Psoas muscle (tissue), 7 donors: ENCODE measurements at regions not wholly inside any gene's neighbourhood (a gene's known extent, or its start where the extent isn't known, plus 50 kb on each side); places are given as distances from the start of the nearest gene placed in this dataset.

ENCODE experiments used
- ATAC-seq, 4 donors: fragments of 200-7000 bp; cut with Tn5 transposase; one replicate each; pipeline ENCODE4 v1.9.1; 2020; ENCODE audit warnings: moderate library complexity in 3 of 4, mild to moderate bottlenecking in 2 of 4
- DNase-seq, 2 donors: peaks; one replicate each; pipeline ENCODE4 v3.0.0-alpha.2; 2020
- H3K27ac ChIP-seq: fragments of 200-600 bp; one replicate; pipeline ENCODE4 v1.8.0; 2022
- H3K27me3 ChIP-seq, 3 donors: fragments of 200-600 bp in 1 of 3; one replicate each; pipeline versions ENCODE4 v1.6.1 to v1.8.0; 2013 to 2022; ENCODE audit warnings: low read length in 2 of 3, mild to moderate bottlenecking in 2 of 3, moderate library complexity in 1 of 3; ENCODE audit not compliant: insufficient read depth in 3 of 3
- H3K36me3 ChIP-seq, 2 donors: fragments of 200-600 bp in 1 of 2; one replicate each; pipeline versions ENCODE4 v1.6.1 to v1.8.0; 2013 to 2022; ENCODE audit warnings: low read depth in 1 of 2, mild to moderate bottlenecking in 1 of 2, moderate library complexity in 1 of 2; ENCODE audit not compliant: insufficient read depth in 1 of 2
- H3K4me1 ChIP-seq: fragments of 200-600 bp; one replicate; pipeline ENCODE4 v1.8.0; 2022
- H3K4me3 ChIP-seq: fragments of 200-600 bp; one replicate; pipeline ENCODE4 v1.8.0; 2022; ENCODE audit warnings: mild to moderate bottlenecking
- H3K9me3 ChIP-seq: fragments of 200-600 bp; one replicate; pipeline ENCODE4 v1.8.0; 2022
- CTCF ChIP-seq: fragments of 200-600 bp; IDR thresholded peaks from one replicate; pipeline ENCODE4 v1.8.0; 2022; ENCODE audit warnings: antibody characterized with exemption
- WGBS, 3 donors: extraction: QIAGEN DNeasy Blood & Tissue Kit; methylation state at CpG; one replicate each; pipeline versions ENCODE4 v1.1.6 to v1.1.7; 2013; 5-methylcytosine and 5-hydroxymethylcytosine counted together
- intact Hi-C, 2 donors: fragments of 100-400 bp; cut with DNase I; formaldehyde crosslinking; loops; one replicate each; pipeline versions ENCODE4 v1.11.0 to v1.14.2; 2022
- donor health status: healthy with polysubstance abuse.
- donor health status: DM: no; HTN: no; CAD: no; lungs with moderate emphysema.
- donor health status: Bipolar disorder and iron deficiency.
- donor health status: healthy.
- donor health status: DM: yes; HTN: yes; CAD: no.
- donor health status: DM: no; HTN: no; CAD: no.
- donor health status: DM: yes; HTN: yes; CAD: no.

- H3K4me3 ChIP-seq: no peak overlapping the region
- no peaks in the 10 kb centered on the region for H3K36me3 ChIP-seq
- no peak overlapping the region for H3K27ac ChIP-seq
- DNase-seq (no peak), ATAC-seq (no peak)
- TF ChIP-seq CTCF: no peak
- no peaks in the 10 kb centered on the region for H3K4me1 ChIP-seq
- H3K27me3 ChIP-seq: no peaks in the 10 kb centered on the region
- no peaks in the 10 kb centered on the region for H3K9me3 ChIP-seq
- intact Hi-C loops: no loop called here
These were observed 390.4 kb upstream of the SLC35B3 start for GRCh38 chr6:8825726-8826125.

- 66 to 78% (median 71%) methylated on average over 3 of the region's 3 CpGs for WGBS, 3 donors
- Histone ChIP-seq H3K4me1 (no peaks in the 10 kb centered on the region), H3K9me3 (no peaks in the 10 kb centered on the region), H3K4me3 (no peak overlapping the region), H3K27me3 (no peaks in the 10 kb centered on the region), H3K36me3 (no peaks in the 10 kb centered on the region), H3K27ac (no peak overlapping the region)
- ATAC-seq (no peak), DNase-seq (no peak)
- no peak for TF ChIP-seq CTCF
- intact Hi-C loops: no loop called here
These were observed 386.6 kb upstream of the SLC35B3 start for GRCh38 chr6:8821981-8822381.

- Histone ChIP-seq H3K4me1 (no peaks in the 10 kb centered on the region), H3K9me3 (no peaks in the 10 kb centered on the region), H3K4me3 (no peak overlapping the region), H3K27ac (no peak overlapping the region), H3K36me3 (no peaks in the 10 kb centered on the region), H3K27me3 (no peaks in the 10 kb centered on the region)
- no peak for ATAC-seq
- intact Hi-C loops: no loop called here
- no peak for DNase-seq
- no peak for TF ChIP-seq CTCF
These were observed 385.0 kb upstream of the SLC35B3 start for GRCh38 chr6:8820313-8820712.

GRCh38 chr6:8819446-8819845 is 384.1 kb upstream of the SLC35B3 start:
- Histone ChIP-seq H3K4me3 (no peak overlapping the region), H3K27me3 (no peaks in the 10 kb centered on the region), H3K36me3 (no peaks in the 10 kb centered on the region), H3K4me1 (no peaks in the 10 kb centered on the region), H3K9me3 (no peaks in the 10 kb centered on the region), H3K27ac (no peak overlapping the region)
- no peak for TF ChIP-seq CTCF
- WGBS, 3 donors: 84 to 87% (median 86%) methylated on average over 5 of the region's 5 CpGs
- intact Hi-C loops: no loop called here
- DNase-seq (no peak), ATAC-seq (no peak)

GRCh38 chr6:8814440-8815000 is 379.2 kb upstream of the SLC35B3 start:
- Histone ChIP-seq H3K27me3 (no peaks in the 10 kb centered on the region), H3K4me3 (no peak overlapping the region), H3K9me3 (no peaks in the 10 kb centered on the region), H3K27ac (no peak overlapping the region), H3K4me1 (no peaks in the 10 kb centered on the region), H3K36me3 (no peaks in the 10 kb centered on the region)
- ATAC-seq: no peak
- WGBS, 3 donors: 62 to 72% (median 65%) methylated on average over 1 of the region's 1 CpG
- DNase-seq: no peak
- no peak for TF ChIP-seq CTCF
- intact Hi-C loops: no loop called here
